IgD-negative memory B cell (primary cell): ENCODE measurements at regions not wholly inside any gene's neighbourhood (a gene's known extent, or its start where the extent isn't known, plus 50 kb on each side); places are given as distances from the start of the nearest gene placed in this dataset.

Experiments
- H3K27ac Mint-ChIP-seq, 3 donors: one replicate each; pipeline ENCODE4 v1.8.0; 2020 to 2022; ENCODE audit warnings: mild to moderate bottlenecking in 3 of 3, mixed read lengths in 3 of 3, moderate library complexity in 1 of 3
- H3K27me3 Mint-ChIP-seq: one replicate; pipeline ENCODE4 v1.8.0; 2021; ENCODE audit warnings: mixed read lengths
- H3K36me3 Mint-ChIP-seq: one replicate; pipeline ENCODE4 v1.8.0; 2020; ENCODE audit warnings: mild to moderate bottlenecking, mixed read lengths
- H3K4me1 Mint-ChIP-seq, 3 donors: one replicate each; pipeline ENCODE4 v1.8.0; 2020 to 2022; ENCODE audit warnings: mixed read lengths in 3 of 3, mild to moderate bottlenecking in 1 of 3
- H3K4me3 Mint-ChIP-seq, 4 donors: one replicate each; pipeline ENCODE4 v1.8.0; 2020 to 2022; ENCODE audit warnings: mild to moderate bottlenecking in 4 of 4, mixed read lengths in 4 of 4, moderate library complexity in 3 of 4
- H3K9me3 Mint-ChIP-seq, 3 donors: one replicate each; pipeline ENCODE4 v1.8.0; 2020 to 2021; ENCODE audit warnings: mixed read lengths in 3 of 3, mild to moderate bottlenecking in 1 of 3

- peaks cover 0 to 6% (median 0%) of the 10 kb centered on the region in 3 donors for H3K9me3 Mint-ChIP-seq
- H3K27ac Mint-ChIP-seq: no peak overlapping the region
- H3K4me1 Mint-ChIP-seq: no peaks in the 10 kb centered on the region
- H3K4me3 Mint-ChIP-seq: no peak overlapping the region
- H3K27me3 Mint-ChIP-seq: peaks cover 6% of the 10 kb centered on the region
- no peaks in the 10 kb centered on the region for H3K36me3 Mint-ChIP-seq
Measured at GRCh38 chr1:221411283-221411682, 330.6 kb downstream of the DUSP10 start.

DNA sequence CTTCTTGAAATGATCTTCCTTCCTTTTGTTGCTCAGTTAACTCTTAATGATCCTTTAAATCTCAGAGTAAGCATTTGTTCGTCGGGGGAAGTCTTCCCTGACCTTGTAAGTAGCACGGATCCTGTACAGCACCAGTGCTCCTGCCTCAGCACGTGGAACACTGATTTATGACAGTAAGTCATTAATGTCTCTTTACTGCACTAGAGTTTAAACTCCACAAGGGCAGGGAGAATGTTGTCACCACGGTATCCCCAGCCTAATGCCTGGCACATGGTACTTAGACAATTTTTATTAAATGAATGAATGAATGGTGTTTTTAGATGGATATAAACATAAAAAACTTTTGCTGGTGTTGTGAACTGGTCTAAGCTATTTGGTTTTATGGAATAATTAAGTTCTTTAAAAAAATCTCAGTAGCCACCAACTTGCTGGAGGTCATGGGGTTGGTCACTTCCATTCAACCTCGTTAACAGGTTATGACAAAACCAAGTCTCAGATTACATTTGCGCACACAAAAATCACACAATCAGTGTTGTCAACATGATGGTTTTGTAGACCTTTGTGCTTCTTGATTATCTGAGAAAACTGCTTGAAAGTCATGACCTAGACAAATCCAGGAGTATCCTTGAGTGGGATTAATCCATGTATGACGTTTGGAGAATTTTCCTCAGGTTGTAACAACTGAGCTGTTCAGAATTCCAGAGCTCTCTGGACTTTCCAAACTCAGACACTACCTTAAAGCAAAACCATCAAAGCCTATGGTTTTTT is 326.9 kb downstream of the DUSP10 start:
- H3K4me1 Mint-ChIP-seq: no peaks in the 10 kb centered on the region
- no peak overlapping the region for H3K4me3 Mint-ChIP-seq
- H3K27me3 Mint-ChIP-seq: peaks cover 6% of the 10 kb centered on the region
- no peak overlapping the region for H3K27ac Mint-ChIP-seq
- peaks cover 0 to 6% (median 0%) of the 10 kb centered on the region in 3 donors for H3K9me3 Mint-ChIP-seq
- H3K36me3 Mint-ChIP-seq: no peaks in the 10 kb centered on the region

DNA sequence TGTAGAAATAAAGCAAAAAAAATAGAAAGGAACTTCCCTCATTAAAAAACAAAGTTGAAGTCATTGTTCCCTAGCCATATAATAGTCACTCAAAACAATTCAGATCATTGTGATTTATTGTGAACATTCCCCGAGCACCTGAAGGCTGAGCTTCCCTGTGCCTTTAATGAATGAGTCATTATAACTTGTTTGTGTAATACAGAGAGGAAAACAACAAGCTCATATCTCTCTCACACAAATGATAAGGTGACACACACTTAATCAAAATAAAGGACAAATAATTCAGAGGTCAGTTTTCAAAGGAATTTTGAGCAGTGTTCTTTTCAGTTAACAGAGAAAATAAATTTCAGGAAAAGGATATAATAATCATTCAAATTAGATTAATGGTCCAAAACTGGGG is 326.2 kb downstream of the DUSP10 start:
- H3K36me3 Mint-ChIP-seq: no peaks in the 10 kb centered on the region
- H3K27ac Mint-ChIP-seq: no peak overlapping the region
- H3K27me3 Mint-ChIP-seq: peaks cover 4% of the 10 kb centered on the region
- H3K4me1 Mint-ChIP-seq: no peaks in the 10 kb centered on the region
- H3K4me3 Mint-ChIP-seq: no peak overlapping the region
- peaks cover 0 to 6% (median 0%) of the 10 kb centered on the region in 3 donors for H3K9me3 Mint-ChIP-seq

- Mint-ChIP-seq H3K36me3 (no peaks in the 10 kb centered on the region), H3K4me3 (no peak overlapping the region), H3K9me3 (peaks cover 0 to 6% (median 0%) of the 10 kb centered on the region in 3 donors), H3K27me3 (peaks cover 4% of the 10 kb centered on the region), H3K27ac (no peak overlapping the region), H3K4me1 (no peaks in the 10 kb centered on the region)
Measured at GRCh38 chr1:221416142-221416541, 325.7 kb downstream of the DUSP10 start.

GRCh38 chr1:221416723-221417122 is 325.2 kb downstream of the DUSP10 start:
- Mint-ChIP-seq H3K4me3 (no peak overlapping the region), H3K27me3 (peaks cover 4% of the 10 kb centered on the region)

DNA sequence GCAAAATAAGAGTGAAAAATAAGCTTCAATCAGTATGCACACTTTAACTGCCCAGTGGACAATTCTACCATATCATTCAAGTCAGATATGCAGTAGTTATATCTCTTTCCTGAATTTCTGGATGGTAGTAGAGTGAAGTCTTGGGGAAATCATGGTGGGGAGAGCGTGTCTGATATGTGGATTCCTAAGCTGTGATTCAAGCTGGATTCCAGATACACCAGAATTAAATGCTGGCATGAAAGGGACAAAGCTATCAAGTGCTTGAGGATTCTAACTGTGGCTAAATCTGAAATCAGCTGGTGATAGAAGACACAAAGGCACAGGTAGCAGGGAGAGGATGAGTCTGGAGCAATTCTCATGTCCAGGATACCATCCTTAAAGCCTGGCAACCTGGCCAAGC is 323.5 kb downstream of the DUSP10 start:
- no peaks in the 10 kb centered on the region for H3K36me3 Mint-ChIP-seq
- no peak overlapping the region for H3K4me3 Mint-ChIP-seq
- H3K9me3 Mint-ChIP-seq: peaks cover 0 to 3% (median 0%) of the 10 kb centered on the region in 3 donors
- peaks cover 4% of the 10 kb centered on the region for H3K27me3 Mint-ChIP-seq
- no peaks in the 10 kb centered on the region for H3K4me1 Mint-ChIP-seq
- no peak overlapping the region for H3K27ac Mint-ChIP-seq

More at GRCh38 chr1:221416723-221417122, 325.2 kb downstream of the DUSP10 start:
- H3K36me3 Mint-ChIP-seq: no peaks in the 10 kb centered on the region
- H3K9me3 Mint-ChIP-seq: peaks cover 0 to 4% (median 0%) of the 10 kb centered on the region in 3 donors
- H3K27ac Mint-ChIP-seq: no peak overlapping the region
- H3K4me1 Mint-ChIP-seq: no peaks in the 10 kb centered on the region

GRCh38 chr1:221419513-221420095 is 322.3 kb downstream of the DUSP10 start:
- Mint-ChIP-seq H3K36me3 (no peaks in the 10 kb centered on the region), H3K9me3 (no peaks in the 10 kb centered on the region), H3K4me3 (no peak overlapping the region), H3K27me3 (no peaks in the 10 kb centered on the region), H3K4me1 (no peaks in the 10 kb centered on the region), H3K27ac (no peak overlapping the region)

DNA sequence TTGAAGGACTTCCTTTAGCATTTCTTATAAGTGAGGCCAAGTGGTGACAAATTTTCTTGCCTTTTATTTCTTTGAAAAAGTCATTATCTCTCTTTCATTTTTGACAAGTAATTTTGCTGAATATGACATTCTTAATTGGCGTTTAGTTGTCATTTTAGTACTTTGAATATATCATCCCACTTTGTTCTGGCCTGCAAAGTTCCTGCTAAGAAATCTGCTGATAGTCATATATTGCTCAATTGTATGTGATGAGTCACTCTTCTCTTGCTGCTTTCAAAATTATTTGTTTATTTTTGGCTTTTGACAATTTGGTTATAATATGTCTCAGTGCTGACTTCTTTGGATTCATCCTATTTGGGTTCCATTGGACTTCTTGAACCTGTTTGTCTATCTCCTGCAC is 312.6 kb downstream of the DUSP10 start:
- peaks cover 6 to 18% (median 13%) of the 10 kb centered on the region in 3 donors for H3K9me3 Mint-ChIP-seq
- no peak overlapping the region for H3K4me3 Mint-ChIP-seq
- peaks cover 4% of the 10 kb centered on the region for H3K27me3 Mint-ChIP-seq
- no peaks in the 10 kb centered on the region for H3K4me1 Mint-ChIP-seq
- peaks cover 5% of the 10 kb centered on the region for H3K36me3 Mint-ChIP-seq
- H3K27ac Mint-ChIP-seq: no peak overlapping the region

DNA sequence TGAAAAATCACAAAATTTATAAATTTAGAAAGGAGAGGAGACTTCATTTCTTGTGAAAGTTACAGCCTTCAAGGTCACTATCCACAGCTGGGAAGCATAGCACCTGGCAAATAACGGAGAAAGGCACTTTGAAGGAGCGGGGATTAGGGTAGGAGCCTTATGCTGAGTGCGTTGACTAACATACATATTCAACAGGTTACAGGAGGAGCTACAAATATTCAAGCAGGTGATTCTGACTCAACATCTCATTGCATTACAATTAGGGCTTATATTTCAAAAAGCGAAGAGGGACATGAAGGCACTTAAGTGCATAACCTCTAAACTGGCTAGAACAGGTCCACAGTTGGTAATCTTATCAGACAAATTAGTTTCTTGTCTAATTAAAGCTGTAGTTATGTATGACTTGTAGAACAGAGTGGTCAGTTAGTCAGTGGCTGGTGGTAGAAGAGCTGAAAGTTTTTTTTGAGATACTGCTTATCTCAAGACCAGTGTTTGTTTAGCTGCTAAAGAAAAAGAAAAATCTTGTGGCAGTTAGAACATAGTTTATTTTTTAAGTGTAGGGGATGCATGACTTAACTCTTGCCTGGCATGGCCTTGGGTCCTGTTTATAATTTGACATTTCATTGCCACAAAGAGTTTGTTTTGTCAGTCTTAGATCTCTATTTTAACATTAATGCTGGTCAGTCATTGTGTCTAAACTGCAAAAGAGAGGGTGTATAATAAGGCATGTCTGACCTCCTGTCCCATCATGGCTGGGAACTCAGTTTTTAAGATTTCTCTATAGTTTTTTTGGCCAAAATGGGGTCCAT is 311.5 kb downstream of the DUSP10 start:
- H3K4me3 Mint-ChIP-seq: no peak overlapping the region
- no peaks in the 10 kb centered on the region for H3K4me1 Mint-ChIP-seq
- peaks cover 6 to 18% (median 11%) of the 10 kb centered on the region in 3 donors for H3K9me3 Mint-ChIP-seq

GRCh38 chr1:221431068-221431651 is 310.7 kb downstream of the DUSP10 start:
- Mint-ChIP-seq H3K27ac (no peak overlapping the region), H3K9me3 (peaks cover 6 to 12% (median 11%) of the 10 kb centered on the region in 3 donors), H3K36me3 (peaks cover 5% of the 10 kb centered on the region), H3K4me3 (no peak overlapping the region), H3K27me3 (peaks cover 4% of the 10 kb centered on the region), H3K4me1 (no peaks in the 10 kb centered on the region)

More for the DNA sequence above, 311.5 kb downstream of the DUSP10 start:
- Mint-ChIP-seq H3K27ac (no peak overlapping the region), H3K27me3 (peaks cover 4% of the 10 kb centered on the region), H3K36me3 (peaks cover 5% of the 10 kb centered on the region)

DNA sequence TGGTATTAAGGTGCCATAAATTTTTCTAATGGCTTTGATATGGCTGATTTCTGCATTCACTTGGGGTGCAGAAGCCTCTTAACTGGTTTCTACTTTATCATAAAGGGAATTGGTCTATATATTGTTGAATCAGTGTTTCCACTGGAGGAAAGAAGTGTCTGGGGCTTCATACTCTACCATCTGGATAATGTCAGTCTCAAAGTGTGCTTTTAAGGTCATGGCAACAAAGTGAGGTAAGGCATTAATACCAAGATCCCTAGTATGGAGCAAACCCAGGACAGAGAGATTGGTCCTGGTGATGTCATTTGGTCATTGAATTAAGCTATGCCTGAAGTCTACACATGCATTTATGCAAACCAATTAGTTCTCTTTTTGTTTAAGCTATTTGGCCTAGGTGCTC is 309.9 kb downstream of the DUSP10 start:
- H3K4me3 Mint-ChIP-seq: no peak overlapping the region
- peaks cover 0 to 11% (median 7%) of the 10 kb centered on the region in 3 donors for H3K9me3 Mint-ChIP-seq
- H3K27ac Mint-ChIP-seq: no peak overlapping the region
- H3K36me3 Mint-ChIP-seq: no peaks in the 10 kb centered on the region
- no peaks in the 10 kb centered on the region for H3K4me1 Mint-ChIP-seq
- peaks cover 4% of the 10 kb centered on the region for H3K27me3 Mint-ChIP-seq

DNA sequence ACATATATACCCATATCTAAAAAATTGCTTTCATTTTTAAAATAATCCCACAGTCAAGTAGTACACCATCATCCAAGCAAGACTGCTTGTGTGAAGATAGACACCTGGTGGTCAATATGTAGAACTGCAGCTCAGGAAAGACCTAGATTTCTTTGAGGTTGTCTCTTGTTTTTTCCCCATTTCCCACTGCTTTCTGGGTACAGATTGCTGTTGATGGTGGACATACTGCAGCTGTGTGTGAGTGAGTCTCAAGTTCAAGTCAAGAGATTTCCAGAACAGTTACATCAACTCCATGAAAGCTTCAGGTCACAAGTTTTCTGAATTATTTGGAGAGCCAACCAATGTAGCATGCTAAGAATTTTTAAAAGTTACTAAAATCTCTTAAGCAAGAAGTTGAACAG is 306.4 kb downstream of the DUSP10 start:
- peaks cover 4% of the 10 kb centered on the region for H3K27me3 Mint-ChIP-seq
- H3K4me1 Mint-ChIP-seq: peaks cover 2 to 12% (median 6%) of the 10 kb centered on the region in 3 donors
- peak overlapping the region in 1 of 3 donors; percentile 10 for H3K27ac Mint-ChIP-seq
- H3K4me3 Mint-ChIP-seq: no peak overlapping the region
- peaks cover 0 to 2% (median 0%) of the 10 kb centered on the region in 3 donors for H3K9me3 Mint-ChIP-seq
- no peaks in the 10 kb centered on the region for H3K36me3 Mint-ChIP-seq

DNA sequence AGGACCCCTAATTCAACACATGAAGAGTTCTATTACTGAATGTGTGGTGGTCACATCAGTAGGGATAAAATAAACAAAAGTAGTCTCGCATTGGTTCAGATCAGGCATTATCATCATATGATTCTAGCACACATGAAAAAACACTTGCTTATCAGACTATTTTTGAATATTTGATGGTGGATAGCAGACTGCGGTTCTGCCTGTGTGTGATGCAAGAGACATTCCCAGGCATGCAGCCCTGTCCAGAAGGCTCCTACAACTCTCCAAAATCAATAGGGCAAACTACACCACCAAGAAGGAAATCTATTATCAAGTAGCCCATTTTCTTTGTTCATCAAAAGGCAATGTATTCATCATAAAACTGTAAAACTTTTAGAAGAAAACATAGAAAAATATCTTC is 304.7 kb downstream of the DUSP10 start:
- H3K4me3 Mint-ChIP-seq: no peak overlapping the region

GRCh38 chr1:221437926-221438325 is 304.0 kb downstream of the DUSP10 start:
- Mint-ChIP-seq H3K36me3 (no peaks in the 10 kb centered on the region), H3K4me3 (no peak overlapping the region), H3K9me3 (peaks cover 0 to 2% (median 0%) of the 10 kb centered on the region in 3 donors), H3K27me3 (no peaks in the 10 kb centered on the region), H3K27ac (no peak overlapping the region), H3K4me1 (peaks cover 5 to 14% (median 6%) of the 10 kb centered on the region in 3 donors)

More for the DNA sequence above, 304.7 kb downstream of the DUSP10 start:
- H3K27me3 Mint-ChIP-seq: no peaks in the 10 kb centered on the region
- peaks cover 0 to 2% (median 0%) of the 10 kb centered on the region in 3 donors for H3K9me3 Mint-ChIP-seq
- no peak overlapping the region for H3K27ac Mint-ChIP-seq
- peaks cover 5 to 14% (median 6%) of the 10 kb centered on the region in 3 donors for H3K4me1 Mint-ChIP-seq
- H3K36me3 Mint-ChIP-seq: no peaks in the 10 kb centered on the region
